Medulla oblongata (tissue), 1 donor: ENCODE measurements at regions not wholly inside any gene's neighbourhood (a gene's known extent, or its start where the extent isn't known, plus 50 kb on each side); places are given as distances from the start of the nearest gene placed in this dataset.

Source experiments
- DNase-seq: peaks from one replicate; pipeline ENCODE4 v3.0.0-alpha.2; 2015; ENCODE audit errors: extremely low spot score

DNA sequence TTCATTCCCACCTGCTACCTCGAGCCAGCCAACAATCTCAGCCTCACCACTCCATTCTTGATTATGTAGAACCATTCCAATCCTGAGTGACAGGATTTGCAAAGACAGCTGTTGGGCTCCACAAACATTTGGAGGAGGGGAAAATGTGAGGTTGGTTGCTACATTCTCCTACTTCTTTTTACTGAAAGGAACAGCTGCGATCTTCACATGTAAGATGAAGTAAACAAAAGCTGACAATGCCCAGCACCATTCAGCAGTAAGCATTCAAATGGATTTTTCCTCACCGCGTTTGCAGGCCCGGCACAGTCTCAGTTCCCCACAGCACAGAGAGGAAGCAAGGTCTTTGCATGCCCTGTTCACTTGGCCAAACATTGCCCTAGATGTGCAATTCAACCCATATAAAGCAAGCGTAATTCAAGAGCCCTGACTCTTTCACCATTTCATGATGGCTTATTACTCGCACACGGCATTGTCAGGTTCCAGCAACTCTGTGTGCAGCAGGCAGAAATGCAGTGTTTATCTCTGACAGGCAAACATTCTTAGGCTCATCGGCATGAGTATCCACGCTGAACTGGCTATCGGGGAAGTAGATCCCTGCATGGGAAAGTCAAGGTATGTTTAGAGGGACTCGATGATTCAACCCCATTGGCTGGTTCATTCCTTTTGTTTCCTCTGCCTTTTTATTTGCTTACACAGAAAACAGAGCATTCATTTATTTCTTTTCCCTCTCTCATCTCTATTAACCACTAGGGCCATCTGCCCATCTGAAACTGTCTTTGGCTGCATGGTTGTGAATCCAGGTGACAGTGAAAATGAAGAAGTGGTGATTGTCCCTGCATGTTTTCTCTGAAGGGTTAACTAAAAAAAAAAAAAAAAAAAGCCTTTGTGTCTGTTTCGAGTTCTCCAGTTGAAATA, 236.1 kb upstream of the PLEKHG7 start:
- peak; percentile 80 for DNase-seq

DNA sequence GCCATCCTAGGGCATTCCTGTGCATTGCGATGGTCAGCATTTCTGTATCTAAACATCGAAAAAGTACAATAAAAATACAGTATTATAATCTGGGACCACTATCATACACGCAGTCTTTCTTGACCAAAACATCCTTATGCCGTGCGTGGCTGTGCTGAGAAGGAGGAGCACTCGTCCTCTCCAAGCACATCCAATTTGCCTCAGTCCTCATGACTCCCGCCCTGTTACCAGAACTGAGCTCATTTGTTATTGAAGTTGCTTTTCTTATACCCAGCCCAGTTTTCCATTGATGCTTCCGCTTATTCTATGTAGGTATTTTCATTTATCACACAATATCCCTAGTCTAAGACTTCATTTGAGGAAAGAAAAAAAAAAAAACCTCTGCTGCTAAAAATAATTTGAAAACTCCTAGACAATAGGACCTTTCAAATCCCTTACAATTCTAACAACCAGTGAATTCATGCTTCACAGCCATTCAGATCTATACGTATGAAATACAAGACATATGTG, 236.9 kb upstream of the PLEKHG7 start:
- no peak for DNase-seq

DNA sequence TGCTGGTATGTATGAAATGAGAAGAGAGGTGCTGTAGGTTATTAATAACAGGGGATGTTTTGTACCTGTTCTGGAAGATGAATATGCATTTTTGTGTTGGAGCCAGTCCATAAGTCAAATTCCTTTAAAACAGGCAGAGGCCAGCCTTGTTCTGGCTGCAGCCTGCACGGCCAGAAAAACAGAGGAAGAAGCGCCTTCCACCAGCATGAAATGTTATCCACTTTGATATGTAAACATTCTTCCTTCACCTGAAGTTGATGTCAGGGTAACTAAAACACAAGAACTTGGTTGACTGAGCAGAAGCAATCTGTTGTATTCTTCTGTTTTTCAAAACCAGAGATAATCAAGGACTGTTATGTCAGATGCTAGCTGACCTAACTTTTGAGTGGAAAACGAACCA, 237.9 kb upstream of the PLEKHG7 start:
- no peak for DNase-seq

GRCh38 chr12:92463171-92463570, 239.6 kb upstream of the PLEKHG7 start:
- no peak for DNase-seq

- DNase-seq = no peak
These were observed 240.3 kb upstream of the PLEKHG7 start for GRCh38 chr12:92462527-92462926.

DNA sequence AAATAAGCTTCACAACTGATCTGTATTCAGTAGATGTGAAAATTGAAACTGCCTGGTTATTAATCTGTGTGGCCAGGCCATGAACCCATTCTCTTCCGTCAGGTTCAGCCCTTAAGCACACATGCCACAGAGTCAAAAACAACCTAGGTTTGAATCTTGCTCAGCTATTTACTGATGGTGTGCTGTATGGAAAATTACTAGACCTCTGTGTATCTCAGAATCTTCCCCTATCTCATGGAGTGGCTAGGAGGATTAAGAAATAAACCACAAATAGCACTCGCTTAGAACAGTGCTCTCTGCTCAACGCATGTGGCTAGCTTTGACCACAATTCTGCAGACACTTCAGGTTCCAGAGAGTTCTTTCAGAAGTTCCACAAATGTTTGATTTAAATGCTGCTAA, 240.7 kb upstream of the PLEKHG7 start:
- DNase-seq = peak; percentile 66

- no peak for DNase-seq
These were observed 242.9 kb upstream of the PLEKHG7 start for GRCh38 chr12:92459850-92460249.

GRCh38 chr12:92458996-92459395, 243.8 kb upstream of the PLEKHG7 start:
- no peak for DNase-seq

DNA sequence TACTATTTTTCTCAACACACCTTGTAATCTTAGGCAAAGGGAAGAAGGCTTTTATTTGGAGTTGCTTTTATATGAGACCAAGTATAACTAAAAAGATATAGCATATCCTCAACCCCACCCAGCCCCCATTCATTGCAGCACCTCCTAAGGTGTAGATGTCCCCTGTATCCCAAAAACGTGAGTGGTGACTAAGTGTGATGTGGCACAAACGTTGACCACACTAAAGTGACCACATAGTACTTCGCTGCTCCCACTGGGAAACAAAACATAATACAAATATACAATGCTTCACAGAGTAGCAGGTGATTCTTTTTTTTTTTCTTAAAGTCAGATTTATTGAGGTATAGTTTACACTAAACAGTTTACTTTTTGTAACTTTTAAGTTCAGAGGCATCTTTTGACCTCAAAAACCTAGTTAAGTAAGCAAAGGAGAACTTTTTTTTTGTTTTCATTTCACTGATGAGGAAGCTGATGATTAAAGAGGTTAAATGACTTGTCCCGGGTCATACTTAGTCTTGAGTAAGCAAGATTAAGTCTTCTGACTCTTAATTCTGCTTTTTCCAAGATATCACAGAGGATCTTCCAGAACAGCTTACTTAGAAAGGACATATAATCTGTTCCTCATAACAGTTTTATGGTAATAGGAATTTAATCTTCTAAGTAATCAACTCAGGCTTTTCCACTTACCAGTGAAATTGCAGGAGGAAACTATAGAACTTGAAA, 245.2 kb upstream of the PLEKHG7 start:
- DNase-seq = no peak

DNA sequence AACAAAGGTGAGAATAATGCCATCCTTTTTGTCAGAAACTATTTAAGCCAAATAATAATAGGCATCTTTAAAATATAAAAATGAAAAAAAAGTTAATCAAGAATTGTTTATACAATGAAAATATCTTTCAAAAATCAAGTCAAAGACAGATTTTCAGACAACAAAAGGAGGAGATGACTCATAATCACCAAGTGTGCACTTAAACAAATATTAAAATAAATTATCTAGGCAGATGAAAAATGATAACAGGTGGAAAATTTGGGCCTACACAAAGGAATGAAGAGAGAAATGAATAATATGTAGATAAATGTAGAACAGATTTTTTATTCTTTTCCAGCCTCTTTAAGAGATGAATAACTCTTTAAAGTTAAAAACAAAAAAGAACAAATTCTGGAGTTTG, 250.0 kb upstream of the PLEKHG7 start:
- no peak for DNase-seq

- no peak for DNase-seq
These were observed 256.7 kb upstream of the PLEKHG7 start for GRCh38 chr12:92446083-92446460.

GRCh38 chr12:92445253-92446082, 257.3 kb upstream of the PLEKHG7 start:
- no peak for DNase-seq

GRCh38 chr12:92444763-92445162, 258.0 kb upstream of the PLEKHG7 start:
- peak; percentile 84 for DNase-seq

DNA sequence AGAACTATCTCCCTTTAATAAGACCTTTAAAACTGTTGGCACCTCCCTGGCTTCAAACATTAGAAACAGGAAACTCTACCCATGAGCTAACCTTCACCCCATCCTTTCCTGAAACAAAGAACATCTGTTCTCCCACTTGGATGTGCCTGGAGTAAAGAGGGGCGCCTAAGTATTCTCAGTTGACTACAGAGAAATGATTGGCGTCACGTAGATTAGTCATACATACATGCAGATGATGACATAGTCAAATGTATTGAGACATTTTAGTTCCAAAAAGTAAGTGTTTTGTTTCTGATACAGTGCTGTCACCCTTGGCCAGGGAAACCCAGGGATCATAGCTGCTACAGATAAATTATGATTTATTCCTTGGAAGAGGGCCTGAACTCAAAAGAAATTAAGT, 260.0 kb upstream of the PLEKHG7 start:
- no peak for DNase-seq

GRCh38 chr12:92440072-92440471, 262.7 kb upstream of the PLEKHG7 start:
- DNase-seq = no peak

GRCh38 chr12:92439420-92439805, 263.4 kb upstream of the PLEKHG7 start:
- no peak for DNase-seq

- DNase-seq = no peak
These were observed 264.0 kb upstream of the PLEKHG7 start for GRCh38 chr12:92438641-92439419.

GRCh38 chr12:92437452-92437851, 265.3 kb upstream of the PLEKHG7 start:
- DNase-seq = no peak

- DNase-seq = no peak
These were observed 265.9 kb upstream of the PLEKHG7 start for GRCh38 chr12:92436856-92437255.

- DNase-seq = no peak
These were observed 268.2 kb upstream of the PLEKHG7 start for GRCh38 chr12:92434607-92435025.
